Stimulated activated naive B cell treated with anti-CD40 and anti-IgM and Interleukin-4, amounts not matched to agents 10 μg/mL and 1 μg/mL and 100 μg/mL, for 72 hours (primary cell): ENCODE measurements at regions not wholly inside any gene's neighbourhood (a gene's known extent, or its start where the extent isn't known, plus 50 kb on each side); places are given as distances from the start of the nearest gene placed in this dataset.

Experiments
- ATAC-seq, 2 donors: fragments of 150-1000 bp; cut with Tn5 transposase; replicated peaks; 2 replicates each; pipeline ENCODE4 v1.10.0; 2021; ENCODE audit warnings: moderate library complexity in 1 of 2
- DNase-seq: peaks from one replicate; pipeline ENCODE4 v3.0.0; 2021
- H3K27ac Mint-ChIP-seq: one replicate; pipeline ENCODE4 v1.8.0; 2022; ENCODE audit warnings: mild to moderate bottlenecking, mixed read lengths
- H3K27me3 Mint-ChIP-seq, 2 donors: one replicate each; pipeline ENCODE4 v1.8.0; 2022; ENCODE audit warnings: mixed read lengths in 2 of 2
- H3K36me3 Mint-ChIP-seq, 2 donors: one replicate each; pipeline ENCODE4 v1.8.0; 2022; ENCODE audit warnings: mixed read lengths in 2 of 2, mild to moderate bottlenecking in 1 of 2
- H3K4me1 Mint-ChIP-seq, 2 donors: one replicate each; pipeline ENCODE4 v1.8.0; 2022; ENCODE audit warnings: mixed read lengths in 2 of 2, mild to moderate bottlenecking in 1 of 2
- H3K4me3 Mint-ChIP-seq, 2 donors: one replicate each; pipeline ENCODE4 v1.8.0; 2022; ENCODE audit warnings: mild to moderate bottlenecking in 2 of 2, mixed read lengths in 2 of 2, moderate library complexity in 1 of 2
- H3K9me3 Mint-ChIP-seq, 2 donors: one replicate each; pipeline ENCODE4 v1.8.0; 2022; ENCODE audit warnings: mixed read lengths in 2 of 2, mild to moderate bottlenecking in 1 of 2

- Mint-ChIP-seq H3K4me1 (no peaks in the 10 kb centered on the region), H3K27me3 (no peaks in the 10 kb centered on the region), H3K4me3 (no peak overlapping the region), H3K9me3 (peaks cover 5 to 10% of the 10 kb centered on the region in 2 donors), H3K27ac (no peak overlapping the region), H3K36me3 (no peaks in the 10 kb centered on the region)
- DNase-seq, result no peak
- no peak for ATAC-seq
Measured at GRCh38 chr1:98500324-98500723, 161.2 kb upstream of the SNX7 start.

GRCh38 chr1:98498651-98499050 is 162.9 kb upstream of the SNX7 start:
- H3K27me3 Mint-ChIP-seq, result no peaks in the 10 kb centered on the region
- no peak for ATAC-seq
- H3K9me3 Mint-ChIP-seq, result peaks cover 0 to 10% of the 10 kb centered on the region in 2 donors
- H3K4me3 Mint-ChIP-seq, result no peak overlapping the region
- H3K36me3 Mint-ChIP-seq, result no peaks in the 10 kb centered on the region
- H3K27ac Mint-ChIP-seq, result no peak overlapping the region
- no peaks in the 10 kb centered on the region for H3K4me1 Mint-ChIP-seq
- DNase-seq, result no peak

- H3K4me1 Mint-ChIP-seq, result no peaks in the 10 kb centered on the region
- ATAC-seq, result no peak
- no peak overlapping the region for H3K27ac Mint-ChIP-seq
- DNase-seq, result no peak
- no peak overlapping the region for H3K4me3 Mint-ChIP-seq
- H3K36me3 Mint-ChIP-seq, result no peaks in the 10 kb centered on the region
- H3K27me3 Mint-ChIP-seq, result no peaks in the 10 kb centered on the region
- H3K9me3 Mint-ChIP-seq, result peaks cover 0 to 10% of the 10 kb centered on the region in 2 donors
Measured at GRCh38 chr1:98497497-98497896, 164.0 kb upstream of the SNX7 start.

- H3K27me3 Mint-ChIP-seq, result no peaks in the 10 kb centered on the region
Measured at GRCh38 chr1:98496256-98496995, 165.1 kb upstream of the SNX7 start.

GRCh38 chr1:98493469-98493868 is 168.1 kb upstream of the SNX7 start:
- Mint-ChIP-seq H3K36me3 (no peaks in the 10 kb centered on the region), H3K27ac (no peak overlapping the region), H3K9me3 (peaks cover 0 to 4% of the 10 kb centered on the region in 2 donors), H3K4me3 (no peak overlapping the region), H3K27me3 (no peaks in the 10 kb centered on the region), H3K4me1 (no peaks in the 10 kb centered on the region)
- DNase-seq (no peak), ATAC-seq (no peak)

More at GRCh38 chr1:98496256-98496995, 165.1 kb upstream of the SNX7 start:
- Mint-ChIP-seq H3K27ac (no peak overlapping the region), H3K4me3 (no peak overlapping the region), H3K9me3 (peaks cover 0 to 8% of the 10 kb centered on the region in 2 donors), H3K36me3 (no peaks in the 10 kb centered on the region), H3K4me1 (no peaks in the 10 kb centered on the region)
- no peak for DNase-seq
- no peak for ATAC-seq

- no peaks in the 10 kb centered on the region for H3K9me3 Mint-ChIP-seq
- no peaks in the 10 kb centered on the region for H3K4me1 Mint-ChIP-seq
- DNase-seq (no peak), ATAC-seq (peak in 1 of 2 donors; percentile 48)
- H3K27me3 Mint-ChIP-seq, result no peaks in the 10 kb centered on the region
- no peak overlapping the region for H3K27ac Mint-ChIP-seq
- H3K36me3 Mint-ChIP-seq, result no peaks in the 10 kb centered on the region
- H3K4me3 Mint-ChIP-seq, result no peak overlapping the region
Measured at GRCh38 chr1:98490099-98490498, 171.4 kb upstream of the SNX7 start.

- no peak overlapping the region for H3K4me3 Mint-ChIP-seq
- no peaks in the 10 kb centered on the region for H3K9me3 Mint-ChIP-seq
- ATAC-seq (no peak), DNase-seq (no peak)
- H3K4me1 Mint-ChIP-seq, result no peaks in the 10 kb centered on the region
- H3K27me3 Mint-ChIP-seq, result no peaks in the 10 kb centered on the region
- H3K36me3 Mint-ChIP-seq, result no peaks in the 10 kb centered on the region
- H3K27ac Mint-ChIP-seq, result no peak overlapping the region
Measured at GRCh38 chr1:98487620-98488019, 173.9 kb upstream of the SNX7 start.

GRCh38 chr1:98482611-98483010 is 178.9 kb upstream of the SNX7 start:
- H3K27ac Mint-ChIP-seq, result no peak overlapping the region
- H3K27me3 Mint-ChIP-seq, result no peaks in the 10 kb centered on the region
- no peaks in the 10 kb centered on the region for H3K9me3 Mint-ChIP-seq
- no peaks in the 10 kb centered on the region for H3K4me1 Mint-ChIP-seq
- H3K4me3 Mint-ChIP-seq, result no peak overlapping the region
- DNase-seq (no peak), ATAC-seq (no peak)
- no peaks in the 10 kb centered on the region for H3K36me3 Mint-ChIP-seq

GRCh38 chr1:98480271-98480670 is 181.2 kb upstream of the SNX7 start:
- no peaks in the 10 kb centered on the region for H3K36me3 Mint-ChIP-seq
- ATAC-seq (no peak), DNase-seq (no peak)
- H3K27me3 Mint-ChIP-seq, result no peaks in the 10 kb centered on the region
- H3K9me3 Mint-ChIP-seq, result no peaks in the 10 kb centered on the region
- H3K4me1 Mint-ChIP-seq, result no peaks in the 10 kb centered on the region
- no peak overlapping the region for H3K4me3 Mint-ChIP-seq
- no peak overlapping the region for H3K27ac Mint-ChIP-seq

GRCh38 chr1:98478121-98478520 is 183.4 kb upstream of the SNX7 start:
- Mint-ChIP-seq H3K36me3 (no peaks in the 10 kb centered on the region), H3K9me3 (no peaks in the 10 kb centered on the region), H3K4me3 (no peak overlapping the region), H3K27ac (no peak overlapping the region), H3K4me1 (no peaks in the 10 kb centered on the region), H3K27me3 (no peaks in the 10 kb centered on the region)
- DNase-seq (no peak), ATAC-seq (no peak)

GRCh38 chr1:98472878-98473277 is 188.6 kb upstream of the SNX7 start:
- no peak for DNase-seq
- Mint-ChIP-seq H3K4me1 (no peaks in the 10 kb centered on the region), H3K27me3 (no peaks in the 10 kb centered on the region), H3K9me3 (no peaks in the 10 kb centered on the region), H3K27ac (no peak overlapping the region), H3K4me3 (no peak overlapping the region), H3K36me3 (no peaks in the 10 kb centered on the region)
- ATAC-seq, result no peak

GRCh38 chr1:98471633-98472032 is 189.9 kb upstream of the SNX7 start:
- Mint-ChIP-seq H3K4me1 (no peaks in the 10 kb centered on the region), H3K4me3 (no peak overlapping the region), H3K36me3 (no peaks in the 10 kb centered on the region), H3K27me3 (no peaks in the 10 kb centered on the region), H3K9me3 (no peaks in the 10 kb centered on the region), H3K27ac (no peak overlapping the region)
- DNase-seq (no peak), ATAC-seq (no peak)

- H3K27me3 Mint-ChIP-seq, result no peaks in the 10 kb centered on the region
- no peak for ATAC-seq
Measured at GRCh38 chr1:98468111-98468717, 193.3 kb upstream of the SNX7 start.

GRCh38 chr1:98467586-98467985 is 193.9 kb upstream of the SNX7 start:
- no peak for DNase-seq
- no peak overlapping the region for H3K4me3 Mint-ChIP-seq
- no peaks in the 10 kb centered on the region for H3K36me3 Mint-ChIP-seq
- no peak for ATAC-seq
- no peaks in the 10 kb centered on the region for H3K27me3 Mint-ChIP-seq
- H3K27ac Mint-ChIP-seq, result no peak overlapping the region
- no peaks in the 10 kb centered on the region for H3K9me3 Mint-ChIP-seq
- H3K4me1 Mint-ChIP-seq, result no peaks in the 10 kb centered on the region

More at GRCh38 chr1:98468111-98468717, 193.3 kb upstream of the SNX7 start:
- no peak overlapping the region for H3K27ac Mint-ChIP-seq
- H3K9me3 Mint-ChIP-seq, result no peaks in the 10 kb centered on the region
- H3K4me1 Mint-ChIP-seq, result no peaks in the 10 kb centered on the region
- no peak overlapping the region for H3K4me3 Mint-ChIP-seq
- no peaks in the 10 kb centered on the region for H3K36me3 Mint-ChIP-seq
- no peak for DNase-seq

- H3K36me3 Mint-ChIP-seq, result no peaks in the 10 kb centered on the region
- no peak overlapping the region for H3K27ac Mint-ChIP-seq
- H3K4me3 Mint-ChIP-seq, result no peak overlapping the region
- no peaks in the 10 kb centered on the region for H3K9me3 Mint-ChIP-seq
- DNase-seq, result no peak
- no peak for ATAC-seq
- no peaks in the 10 kb centered on the region for H3K4me1 Mint-ChIP-seq
- H3K27me3 Mint-ChIP-seq, result no peaks in the 10 kb centered on the region
Measured at GRCh38 chr1:98467122-98467521, 194.4 kb upstream of the SNX7 start.
